Muscle of back (tissue), 3 donors: ENCODE measurements at regions not wholly inside any gene's neighbourhood (a gene's known extent, or its start where the extent isn't known, plus 50 kb on each side); places are given as distances from the start of the nearest gene placed in this dataset.

Experiments used
- DNase-seq, 3 donors: peaks; one replicate each; pipeline versions ENCODE4 v3.0.0 to v3.0.0-alpha.2; 2013

DNA sequence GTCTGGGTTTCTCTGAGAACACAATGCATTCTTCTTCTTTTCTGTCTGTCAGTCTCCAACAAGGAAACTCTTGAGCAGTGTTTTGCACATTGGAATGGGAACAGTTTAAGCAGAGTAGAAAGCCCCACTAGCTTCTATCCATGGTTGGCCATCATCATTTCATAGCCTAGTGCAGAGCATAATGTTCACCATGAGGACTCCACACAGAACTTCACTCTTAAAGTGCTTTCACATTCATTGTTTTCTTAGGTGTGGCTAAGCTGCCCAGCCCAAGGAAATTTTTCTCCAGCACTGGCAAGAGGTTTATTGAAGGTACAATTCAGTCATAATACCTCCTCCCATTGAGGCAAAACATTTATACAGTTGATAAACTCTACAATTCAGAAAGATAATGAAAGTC, 503.0 kb upstream of the CD180 start:
- no peak for DNase-seq

GRCh38 chr5:67696446-67696845, 499.8 kb upstream of the CD180 start:
- DNase-seq = no peak

DNA sequence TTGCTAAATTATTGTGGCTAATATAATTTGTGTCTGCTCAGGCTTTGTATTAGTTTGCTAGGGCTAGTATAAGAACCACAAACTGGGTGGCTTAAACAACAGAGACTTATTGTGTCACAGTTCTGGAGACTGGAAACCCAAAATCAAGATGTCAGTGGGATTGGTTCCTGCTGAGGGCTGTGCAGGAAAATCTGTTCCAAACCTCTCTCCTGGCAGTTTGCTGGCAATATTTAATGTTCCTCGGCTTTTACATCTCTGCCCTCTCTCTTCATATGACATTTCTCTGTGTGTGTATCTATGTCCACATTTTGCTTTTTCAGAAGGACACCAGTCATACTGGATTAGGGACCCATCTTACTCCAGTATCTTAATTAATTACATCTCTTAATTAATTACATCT, 498.8 kb upstream of the CD180 start:
- DNase-seq = no peak

DNA sequence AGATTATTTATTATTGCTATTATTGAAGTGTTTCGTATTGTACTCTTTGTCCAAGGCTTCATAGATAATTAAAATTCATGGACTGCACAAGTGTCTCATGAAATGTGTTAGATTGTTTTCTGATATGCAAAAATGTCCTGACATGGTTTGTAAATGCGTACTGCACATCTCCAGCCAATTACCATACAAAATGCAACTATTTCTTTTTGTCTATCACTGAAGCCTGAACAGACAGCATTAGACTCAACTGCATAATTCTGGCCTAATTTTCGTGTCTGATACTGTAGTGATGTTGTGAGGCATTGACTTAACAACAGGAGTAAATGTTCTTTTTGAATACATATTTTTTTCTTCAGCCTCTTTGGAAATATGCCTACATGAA, 498.2 kb upstream of the CD180 start:
- DNase-seq = no peak

DNA sequence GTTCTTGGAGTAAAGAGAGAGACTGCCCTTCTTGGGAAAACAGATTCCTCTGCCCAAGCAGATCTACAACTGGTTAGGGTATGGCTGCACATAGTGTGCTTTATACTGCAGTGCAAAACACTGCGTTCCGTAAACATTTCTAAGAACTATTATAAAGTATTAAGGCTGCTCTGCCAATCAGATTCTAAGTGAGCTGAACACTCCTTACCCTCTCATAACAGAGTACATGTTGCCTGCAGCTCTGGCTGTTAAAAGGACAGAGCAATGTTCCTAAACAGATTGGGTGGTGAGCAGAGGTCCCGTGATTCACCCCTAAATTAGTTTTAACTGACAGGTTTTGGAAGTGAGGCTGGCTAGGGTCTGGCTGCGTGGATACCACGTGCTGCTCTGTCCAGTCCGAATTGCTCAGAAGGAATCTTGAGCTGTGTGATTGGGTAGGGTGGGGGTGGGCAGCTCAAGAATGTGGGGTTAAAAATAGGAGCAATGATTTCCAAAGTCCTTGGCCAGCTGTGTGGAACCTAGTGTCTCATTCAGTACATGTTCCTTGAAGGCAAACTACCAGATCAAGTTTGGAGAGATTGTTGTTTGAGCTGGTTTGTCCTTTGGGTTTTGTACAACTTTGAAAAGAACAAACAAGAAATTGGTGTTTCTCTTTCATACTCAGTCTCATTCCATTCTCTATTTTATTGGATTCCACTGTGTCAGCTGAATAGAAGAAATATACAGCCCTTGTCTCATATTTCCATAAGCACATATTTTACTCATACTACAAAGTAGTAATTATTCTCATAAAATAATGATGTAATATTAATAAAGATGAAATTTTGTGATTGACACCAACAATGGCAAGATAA, 497.6 kb upstream of the CD180 start:
- DNase-seq = peak; percentile 34 to 70 (median 60)

- DNase-seq = peak in 2 of 3 donors; percentile 22 to 53
Observed at GRCh38 chr5:67686746-67687145, 490.1 kb upstream of the CD180 start.

DNA sequence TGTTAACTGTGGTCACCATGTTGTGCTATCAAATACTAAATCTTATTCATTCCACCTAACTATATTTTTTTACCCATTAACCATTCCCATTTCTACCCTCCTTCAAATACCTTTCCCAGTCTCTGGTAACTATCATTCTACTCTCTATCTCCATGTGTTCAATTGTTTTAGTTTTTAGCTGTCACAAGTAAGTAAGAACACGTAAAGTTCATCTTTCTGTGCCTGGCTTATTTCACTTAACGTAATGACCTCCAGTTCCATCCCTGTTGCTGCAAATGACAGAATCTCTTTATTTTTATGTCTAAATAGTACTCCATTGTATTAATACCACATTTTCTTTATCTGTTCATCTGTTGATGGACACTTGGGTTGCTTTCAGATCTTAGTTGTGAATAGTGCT, 485.1 kb upstream of the CD180 start:
- no peak for DNase-seq

DNA sequence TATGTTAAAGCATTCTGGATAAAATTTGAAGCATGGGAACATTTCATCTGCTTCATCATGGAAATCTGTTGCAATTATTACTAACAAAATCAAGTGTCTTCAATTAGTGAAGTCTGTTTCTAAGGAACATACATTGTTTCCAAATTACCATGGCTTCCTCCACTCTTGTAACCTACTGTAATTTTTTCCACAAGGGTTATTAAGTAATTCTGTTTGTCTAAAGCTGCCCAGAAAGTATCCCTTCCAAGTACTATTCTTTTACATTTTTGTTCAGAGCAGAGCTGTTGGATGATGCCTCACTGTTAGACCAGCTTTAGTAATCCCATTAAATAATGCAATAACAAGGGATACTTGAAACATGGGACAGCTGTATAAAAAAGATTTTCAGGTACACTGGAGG, 483.5 kb upstream of the CD180 start:
- DNase-seq = peak; percentile 64 to 81 (median 66)

DNA sequence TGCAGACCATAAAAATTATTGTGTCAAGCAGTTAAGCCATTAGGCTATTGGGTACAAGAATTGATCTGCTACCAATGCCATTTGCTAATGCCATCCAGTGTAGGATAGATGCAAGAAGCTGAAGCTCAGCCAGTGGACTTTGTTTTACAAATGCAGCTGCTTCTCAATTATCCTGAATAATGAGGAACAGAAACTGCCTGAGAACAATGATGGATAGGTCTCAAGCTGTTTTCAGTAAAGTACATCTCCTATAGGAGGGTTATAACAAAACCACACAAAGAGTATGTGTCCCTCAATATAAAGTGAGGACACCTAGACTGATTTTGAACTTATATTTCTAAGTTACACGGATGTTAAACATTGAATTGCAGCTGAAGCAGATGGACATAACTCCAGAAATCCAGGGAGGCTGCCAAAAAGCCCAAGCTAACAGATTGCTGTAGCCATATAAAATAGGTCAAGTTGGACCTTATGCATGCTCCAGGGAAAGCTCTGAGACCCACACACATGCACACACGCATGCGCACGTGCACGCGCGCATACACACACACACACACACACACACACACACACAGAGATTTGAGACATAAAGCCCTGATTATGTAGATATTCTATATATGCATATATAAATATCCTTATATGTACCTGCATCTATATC, 482.7 kb upstream of the CD180 start:
- peak in 2 of 3 donors; percentile 38 to 74 for DNase-seq

- no peak for DNase-seq
Observed at GRCh38 chr5:67678594-67678993, 482.0 kb upstream of the CD180 start.

GRCh38 chr5:67677422-67677970, 480.9 kb upstream of the CD180 start:
- peak in 1 of 3 donors; percentile 58 for DNase-seq

DNA sequence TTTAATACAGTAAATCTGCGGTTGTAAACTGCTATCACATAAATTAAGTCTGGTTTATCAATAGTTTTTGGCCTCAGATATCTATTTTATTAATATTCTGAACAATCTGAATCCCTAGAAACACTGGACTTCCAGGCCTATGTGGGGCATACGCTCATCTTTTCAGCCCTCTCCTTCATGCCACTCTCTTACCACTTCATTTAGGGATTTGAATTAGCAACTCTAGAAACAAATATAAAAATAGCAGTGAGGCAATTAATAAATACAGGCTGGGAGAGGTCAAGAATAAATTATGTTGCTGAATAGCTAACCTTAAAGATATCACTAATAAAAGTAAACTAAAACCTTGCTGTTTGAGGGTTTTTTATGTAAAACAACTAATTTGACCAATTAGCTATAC, 480.3 kb upstream of the CD180 start:
- DNase-seq = no peak

GRCh38 chr5:67674159-67674655, 477.6 kb upstream of the CD180 start:
- no peak for DNase-seq

DNA sequence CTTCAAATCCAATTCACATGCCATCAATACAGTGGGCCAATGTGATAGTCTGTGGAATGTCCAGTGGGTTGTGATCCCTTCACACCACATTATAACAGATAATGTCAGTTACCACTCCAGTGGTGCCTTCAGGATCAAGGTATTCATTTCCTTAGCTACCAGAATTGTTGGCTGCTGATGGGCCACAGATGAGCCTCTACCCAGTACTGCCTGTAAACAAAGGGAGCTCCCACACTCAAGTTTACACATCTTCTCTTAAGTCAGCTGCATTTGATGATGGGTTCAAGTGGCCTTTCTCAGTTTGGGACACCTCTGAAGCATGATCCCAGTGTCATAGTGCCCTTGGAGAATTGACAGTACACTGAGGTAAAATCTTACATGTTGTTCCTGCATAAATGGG, 477.0 kb upstream of the CD180 start:
- DNase-seq = no peak

- no peak for DNase-seq
Observed at GRCh38 chr5:67673180-67673579, 476.6 kb upstream of the CD180 start.

GRCh38 chr5:67672636-67673035, 476.0 kb upstream of the CD180 start:
- no peak for DNase-seq

- no peak for DNase-seq
Observed at GRCh38 chr5:67669916-67670315, 473.3 kb upstream of the CD180 start.

- DNase-seq = no peak
Observed at GRCh38 chr5:67660149-67660548, 463.6 kb upstream of the CD180 start.

GRCh38 chr5:67659288-67659687, 462.7 kb upstream of the CD180 start:
- no peak for DNase-seq

DNA sequence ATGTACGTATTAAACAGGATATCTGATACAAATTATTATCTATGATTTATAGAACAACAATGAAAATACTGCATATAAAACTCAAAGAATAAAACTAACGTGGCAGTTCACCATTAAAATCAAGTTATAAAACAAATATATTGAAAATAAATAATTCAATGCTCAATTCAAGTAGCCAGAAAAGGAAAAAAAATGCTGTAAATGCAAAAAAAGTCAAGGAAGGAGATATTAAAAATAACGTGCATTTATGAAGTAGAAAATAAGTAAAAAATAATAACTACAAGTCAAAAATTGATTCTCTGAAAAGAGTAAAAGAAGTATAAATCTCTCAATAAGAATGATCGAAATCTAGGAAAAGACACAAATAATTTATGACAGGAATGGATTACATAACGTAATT, 460.5 kb upstream of the CD180 start:
- DNase-seq = no peak

- DNase-seq = peak in 2 of 3 donors; percentile 31 to 62
Observed at GRCh38 chr5:67652201-67652600, 455.6 kb upstream of the CD180 start.

- DNase-seq = peak in 1 of 3 donors; percentile 69
Observed at GRCh38 chr5:67651180-67651579, 454.6 kb upstream of the CD180 start.

DNA sequence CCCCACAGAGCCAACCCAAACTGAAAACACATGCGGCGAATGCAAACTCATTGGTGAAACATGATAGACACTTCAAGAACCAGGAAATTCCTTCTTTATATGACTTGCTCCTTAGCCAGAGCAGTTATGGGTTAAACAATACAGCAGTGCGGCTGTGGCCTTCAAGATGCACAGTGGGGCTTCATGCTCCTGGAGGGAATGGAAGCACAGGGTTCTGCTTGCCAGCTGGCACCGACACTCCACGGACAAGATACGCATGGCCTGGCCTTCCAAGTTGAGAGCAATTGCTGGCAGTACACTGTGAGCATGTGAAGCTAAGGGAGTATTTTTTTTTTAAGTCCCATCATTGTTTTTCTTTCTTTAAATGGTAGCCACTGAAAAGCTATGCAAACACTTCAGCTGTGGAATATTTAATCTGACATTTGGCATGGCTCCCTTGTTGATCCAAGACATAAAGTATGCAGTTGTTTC, 451.6 kb upstream of the CD180 start:
- peak; percentile 91 to 98 (median 93) for DNase-seq
